ENCODE measurements at regions not wholly inside any gene's neighbourhood (a gene's known extent, or its start where the extent isn't known, plus 50 kb on each side); places are given as distances from the start of the nearest gene placed in this dataset.
"Not testable (repeated sequence)": the region's sequence is repeated elsewhere in the genome, so short reads cannot be mapped to it uniquely, and the experiment has no call there.

- DNase-seq = not testable (repeated sequence)
Measured at GRCh38 chr10:81441624-81442023, 433.4 kb upstream of the NRG3 start.

DNA sequence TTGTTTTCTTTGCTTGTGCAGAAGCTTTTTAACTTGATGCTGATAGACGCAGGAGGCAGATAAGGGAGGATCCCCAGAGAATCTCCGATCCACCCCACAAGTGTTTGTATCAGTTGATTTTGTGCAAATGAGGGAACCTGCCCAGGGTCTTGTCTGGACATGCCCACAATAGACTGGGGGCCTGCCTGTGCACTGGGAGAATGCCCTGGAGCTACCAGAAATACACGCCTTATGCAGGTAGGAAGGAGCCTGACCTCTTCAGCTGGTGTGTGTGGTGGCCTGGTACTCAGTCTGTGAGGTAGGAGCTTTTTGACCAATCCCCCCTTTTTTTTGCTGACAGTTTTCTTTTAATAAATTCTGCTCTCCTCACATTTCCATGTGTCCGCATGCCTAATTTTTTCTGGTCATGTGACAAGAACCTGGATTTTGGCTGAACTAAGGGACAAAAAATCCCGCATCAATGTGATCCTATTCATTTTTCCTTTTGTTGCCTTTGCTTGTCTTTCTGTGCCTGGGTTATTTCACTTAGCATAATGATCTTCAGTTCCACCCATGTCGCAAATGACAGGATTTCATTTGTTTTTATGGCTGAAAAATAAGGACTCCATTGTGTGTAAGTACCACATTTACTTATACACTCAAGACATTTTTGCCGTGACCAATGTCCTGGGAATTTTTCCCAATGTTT lies 430.6 kb upstream of the NRG3 start:
- DNase-seq = no peak

DNA sequence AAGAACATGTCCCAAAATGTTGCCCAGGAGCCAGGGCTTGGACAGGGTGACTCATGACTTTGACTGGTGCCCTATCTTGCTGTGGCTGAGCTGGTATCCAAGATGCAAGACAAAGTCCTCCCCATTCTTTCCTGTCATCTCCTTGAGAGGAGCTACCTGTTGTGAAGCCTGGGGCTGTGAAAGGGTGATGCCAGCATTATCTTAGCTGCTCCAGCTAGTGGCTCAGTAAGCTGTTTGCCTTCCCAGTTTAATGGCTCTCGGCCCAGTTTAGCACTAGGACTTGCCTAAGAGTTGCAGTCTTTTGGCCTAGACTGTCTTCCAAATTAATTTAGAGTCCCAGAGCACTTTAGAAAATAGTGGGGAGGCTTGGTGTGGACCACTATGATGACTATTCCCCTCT lies 424.3 kb upstream of the NRG3 start:
- no peak for DNase-seq

DNA sequence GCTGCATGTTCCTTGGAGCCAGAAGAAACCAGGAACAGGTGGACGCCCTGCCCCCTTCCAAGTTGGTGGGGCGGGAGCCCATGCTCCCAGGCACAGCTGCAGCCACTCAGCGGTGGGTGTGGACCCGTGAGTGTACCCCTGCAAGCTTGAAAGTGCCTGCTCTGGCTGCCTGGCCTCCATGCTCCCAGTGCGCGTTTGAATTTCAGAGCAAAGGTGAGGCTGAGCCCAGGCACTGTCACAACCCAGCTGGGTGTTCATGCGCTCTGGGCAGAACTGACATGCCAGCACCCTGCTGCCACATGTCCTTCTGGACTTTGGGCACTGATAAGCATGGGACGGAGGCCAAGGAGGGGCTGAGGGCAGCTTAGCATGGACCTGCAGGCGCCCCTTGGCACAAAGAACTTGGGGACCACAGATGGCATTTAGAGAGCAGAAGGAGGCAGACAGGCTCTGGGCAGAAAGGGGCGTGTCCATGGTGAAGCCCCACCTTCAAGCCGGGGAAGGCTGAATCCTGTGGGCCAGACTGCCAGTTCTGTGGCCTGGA lies 402.0 kb upstream of the NRG3 start:
- no peak for DNase-seq

DNA sequence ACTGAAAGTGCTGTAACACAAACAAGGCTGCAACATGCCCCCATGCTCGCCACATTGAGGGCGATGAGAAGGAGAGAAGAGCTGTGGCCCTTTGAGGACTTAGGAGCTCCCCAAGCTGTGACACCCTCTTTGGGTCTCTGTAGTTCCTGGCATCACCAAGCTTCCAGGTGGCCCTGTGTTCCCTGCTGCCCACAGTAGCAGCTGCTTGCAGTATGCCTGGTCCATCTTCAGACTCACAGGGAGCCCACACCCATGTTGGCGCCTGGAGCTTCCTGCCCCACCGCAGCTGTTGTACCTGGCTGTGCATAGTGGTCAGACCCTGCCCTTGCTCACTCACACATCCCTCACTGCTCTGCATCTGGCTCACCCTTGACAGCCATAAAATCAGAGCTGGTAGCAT lies 401.2 kb upstream of the NRG3 start:
- no peak for DNase-seq

- DNase-seq = no peak
Measured at GRCh38 chr10:81479316-81479715, 395.7 kb upstream of the NRG3 start.

DNA sequence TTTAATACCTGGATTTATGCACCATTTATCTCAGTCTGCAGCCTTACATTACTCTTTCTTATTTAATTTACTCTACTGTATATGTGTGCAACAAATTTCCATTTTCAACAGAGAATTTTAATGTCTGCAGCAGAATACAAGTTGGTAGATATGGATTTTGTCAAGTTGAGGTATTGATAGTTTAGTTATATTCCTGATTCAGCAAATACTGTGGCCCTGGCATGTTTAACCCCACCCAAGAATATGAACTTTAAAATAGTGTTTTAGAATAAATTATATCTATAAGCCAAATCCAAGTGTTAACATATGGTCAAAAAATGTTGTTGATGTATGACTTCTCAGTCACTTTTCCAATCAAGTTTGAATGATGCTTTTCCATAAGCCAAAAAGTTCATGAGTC lies 378.4 kb upstream of the NRG3 start:
- no peak for DNase-seq

- no peak for DNase-seq
Measured at GRCh38 chr10:81498011-81498551, 376.9 kb upstream of the NRG3 start.

- DNase-seq = no peak
Measured at GRCh38 chr10:81502677-81503359, 372.2 kb upstream of the NRG3 start.

GRCh38 chr10:81505777-81506176 lies 369.2 kb upstream of the NRG3 start:
- DNase-seq = not testable (repeated sequence)

- DNase-seq = no peak
Measured at GRCh38 chr10:81514811-81515210, 360.2 kb upstream of the NRG3 start.

DNA sequence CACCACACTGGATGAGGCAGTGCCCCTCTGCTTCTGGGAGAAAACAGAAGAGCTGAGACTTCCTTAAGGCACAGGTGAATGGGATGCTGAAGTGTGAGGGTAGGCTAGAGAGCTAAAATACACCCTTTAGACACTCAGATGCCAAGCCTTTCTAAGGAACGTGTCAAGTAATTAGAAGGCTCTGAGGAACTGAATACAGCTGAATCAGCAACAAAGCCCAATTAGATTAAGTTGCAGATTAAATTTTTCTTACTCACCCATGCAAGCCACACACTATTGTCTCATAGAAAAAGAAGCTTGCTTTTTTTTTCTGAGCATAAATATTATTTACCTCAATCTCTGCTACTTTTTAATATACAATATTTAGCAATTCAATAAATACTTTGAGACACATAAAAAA lies 354.3 kb upstream of the NRG3 start:
- no peak for DNase-seq

DNA sequence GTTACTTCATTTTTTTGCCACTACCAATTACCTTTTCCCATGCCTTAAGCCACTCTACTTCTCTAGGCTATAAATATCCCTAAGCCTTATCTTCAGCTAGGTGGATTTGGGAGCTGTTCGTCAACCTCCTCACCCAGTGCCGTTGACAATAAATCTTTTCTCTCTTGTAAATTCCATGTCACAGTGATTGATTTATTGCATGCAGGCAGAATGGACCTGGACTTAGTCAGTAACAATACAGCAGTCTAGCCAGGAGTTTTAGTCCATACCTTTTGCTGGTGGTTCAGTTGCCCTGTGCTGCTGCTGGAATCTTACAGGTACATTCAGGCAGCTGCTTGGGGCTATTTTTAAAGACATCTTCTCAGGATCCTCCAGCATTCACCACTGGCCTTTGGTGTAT lies 350.5 kb upstream of the NRG3 start:
- no peak for DNase-seq

DNA sequence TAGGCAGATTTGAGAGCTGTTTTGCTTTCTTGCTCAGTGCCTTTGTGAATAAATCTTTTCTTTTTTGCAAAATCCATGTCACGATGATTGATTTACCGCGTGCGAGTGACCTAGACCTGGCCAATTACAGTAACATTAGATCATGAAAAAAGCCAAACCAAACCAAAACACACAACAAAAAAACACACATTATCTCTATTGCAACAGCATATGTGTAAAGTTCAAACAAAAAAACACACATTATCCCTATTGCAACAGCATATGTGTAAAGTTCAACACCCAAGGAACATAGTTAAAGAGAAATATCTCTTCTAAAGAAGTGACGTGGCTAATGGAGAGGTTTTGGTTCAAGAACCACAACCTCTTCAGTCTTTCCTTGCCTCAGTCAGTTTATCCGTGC lies 342.6 kb upstream of the NRG3 start:
- DNase-seq = no peak

- no peak for DNase-seq
Measured at GRCh38 chr10:81534991-81535390, 340.0 kb upstream of the NRG3 start.

DNA sequence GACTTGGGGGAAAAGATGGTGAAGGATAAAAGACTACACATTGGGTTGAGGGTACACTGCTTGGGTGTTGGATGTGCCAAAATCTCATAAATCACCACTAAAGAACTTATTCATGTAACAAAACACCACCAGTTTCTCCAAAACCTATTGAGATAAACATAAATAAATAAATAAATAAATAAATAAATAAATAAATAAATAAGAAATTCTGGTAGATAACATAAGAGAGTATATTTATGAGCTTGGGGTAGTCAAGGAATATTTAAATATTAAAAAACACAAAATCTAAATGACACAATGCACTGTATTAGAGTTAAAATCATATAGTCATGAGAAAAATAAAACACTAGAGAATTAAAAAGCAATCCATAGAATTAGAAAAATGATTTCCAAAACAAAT lies 333.5 kb upstream of the NRG3 start:
- DNase-seq = no peak

GRCh38 chr10:81546243-81546642 lies 328.8 kb upstream of the NRG3 start:
- DNase-seq = no peak

GRCh38 chr10:81548160-81548559 lies 326.8 kb upstream of the NRG3 start:
- no peak for DNase-seq

DNA sequence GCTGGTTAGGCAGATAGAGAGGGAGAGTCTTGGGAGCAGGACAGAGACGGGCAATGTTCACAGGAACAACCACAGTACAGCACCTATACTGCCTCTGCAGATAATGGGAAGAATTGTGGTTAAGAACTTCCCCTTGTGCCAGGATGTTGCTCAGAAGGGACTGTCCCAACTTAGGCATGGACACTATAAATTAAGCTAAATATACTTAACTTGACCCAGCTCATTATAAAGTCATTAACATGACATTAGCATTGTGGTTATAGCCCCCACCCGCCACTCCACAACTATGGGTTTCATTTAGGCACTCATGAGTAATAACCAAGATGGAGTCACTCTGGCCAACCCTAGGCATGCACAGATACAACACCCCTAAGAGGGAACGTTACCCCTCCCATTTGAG lies 310.9 kb upstream of the NRG3 start:
- DNase-seq = no peak

DNA sequence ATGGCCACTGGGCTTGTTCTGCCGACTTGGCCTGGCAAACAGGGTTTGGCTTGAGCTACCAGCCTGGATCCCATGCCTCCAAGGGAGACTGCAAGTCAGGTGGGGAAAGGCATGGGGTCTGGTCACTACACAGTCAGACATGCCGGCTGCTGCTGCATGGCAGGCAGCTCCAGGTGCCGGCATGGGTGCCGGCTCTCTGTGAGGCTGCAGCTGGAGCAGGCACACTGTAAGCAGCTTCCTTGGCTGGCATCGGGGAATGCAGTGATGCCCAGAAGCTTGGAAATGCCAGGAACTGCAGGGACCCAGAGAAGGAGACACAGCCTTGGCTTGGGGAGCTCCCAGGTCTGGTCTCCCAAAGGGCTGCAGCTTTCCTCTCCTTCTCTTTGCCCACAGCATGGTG lies 305.5 kb upstream of the NRG3 start:
- no peak for DNase-seq

GRCh38 chr10:81570349-81570748 lies 304.6 kb upstream of the NRG3 start:
- no peak for DNase-seq

GRCh38 chr10:81570878-81571794 lies 303.9 kb upstream of the NRG3 start:
- no peak for DNase-seq
